LNCaP clone FGC (cell line): ENCODE measurements at regions not wholly inside any gene's neighbourhood (a gene's known extent, or its start where the extent isn't known, plus 50 kb on each side); places are given as distances from the start of the nearest gene placed in this dataset.
"Not testable (repeated sequence)": the region's sequence is repeated elsewhere in the genome, so short reads cannot be mapped to it uniquely, and the experiment has no call there.

Source experiments
- DNase-seq: peaks from one replicate; pipeline ENCODE4 v3.0.0-alpha.2; 2011; ENCODE audit warnings: low read depth
- H3K4me3 ChIP-seq: 2 replicates; pipeline ENCODE4 v1.5.1; 2011; ENCODE audit warnings: mild to moderate bottlenecking, low read depth, low read length, control low read depth
- CTCF ChIP-seq: IDR thresholded peaks from 2 replicates; pipeline ENCODE4 v1.5.1; 2012; ENCODE audit warnings: mild to moderate bottlenecking; ENCODE audit not compliant: control insufficient read depth, insufficient read depth; ENCODE audit errors: extremely low read depth

GRCh38 chr9:108434502-108434901 lies 421.3 kb downstream of the ACTL7B start:
- H3K4me3 ChIP-seq, result no peak overlapping the region
- no peak for DNase-seq
- no peak for TF ChIP-seq CTCF

- TF ChIP-seq CTCF, result no peak
- H3K4me3 ChIP-seq, result no peak overlapping the region
- DNase-seq, result no peak
Measured at GRCh38 chr9:108434036-108434435, 421.8 kb downstream of the ACTL7B start.

GRCh38 chr9:108430655-108431054 lies 425.1 kb downstream of the ACTL7B start:
- no peak for TF ChIP-seq CTCF
- no peak overlapping the region for H3K4me3 ChIP-seq
- DNase-seq, result no peak

GRCh38 chr9:108427751-108428150 lies 428.0 kb downstream of the ACTL7B start:
- DNase-seq, result no peak
- TF ChIP-seq CTCF, result no peak
- H3K4me3 ChIP-seq, result no peak overlapping the region

GRCh38 chr9:108426421-108426940 lies 429.3 kb downstream of the ACTL7B start:
- DNase-seq, result not testable (repeated sequence)

GRCh38 chr9:108423433-108423832 lies 432.4 kb downstream of the ACTL7B start:
- no peak overlapping the region for H3K4me3 ChIP-seq
- DNase-seq, result no peak
- TF ChIP-seq CTCF, result no peak

More at GRCh38 chr9:108426421-108426940, 429.3 kb downstream of the ACTL7B start:
- not testable (repeated sequence) for H3K4me3 ChIP-seq

GRCh38 chr9:108419379-108419778 lies 436.4 kb downstream of the ACTL7B start:
- no peak for DNase-seq
- no peak for TF ChIP-seq CTCF
- no peak overlapping the region for H3K4me3 ChIP-seq
